H7 (cell line): ENCODE measurements at regions not wholly inside any gene's neighbourhood (a gene's known extent, or its start where the extent isn't known, plus 50 kb on each side); places are given as distances from the start of the nearest gene placed in this dataset.

Source experiments
- DNase-seq: peaks from one replicate; pipeline ENCODE4 v3.0.0; 2012
- H3K27me3 ChIP-seq: 2 replicates; pipeline ENCODE4 v1.6.0; 2011; ENCODE audit warnings: mild to moderate bottlenecking, low read length; ENCODE audit not compliant: control insufficient read depth, insufficient read depth
- H3K36me3 ChIP-seq: replicated peaks from 2 replicates; pipeline ENCODE4 v1.5.1; 2011; ENCODE audit warnings: low read length; ENCODE audit not compliant: control insufficient read depth, insufficient read depth
- H3K4me3 ChIP-seq: 2 replicates; pipeline ENCODE4 v1.5.1; 2011; ENCODE audit warnings: low read depth, mild to moderate bottlenecking, control low read depth, low read length, moderate library complexity; ENCODE audit not compliant: insufficient read depth

DNA sequence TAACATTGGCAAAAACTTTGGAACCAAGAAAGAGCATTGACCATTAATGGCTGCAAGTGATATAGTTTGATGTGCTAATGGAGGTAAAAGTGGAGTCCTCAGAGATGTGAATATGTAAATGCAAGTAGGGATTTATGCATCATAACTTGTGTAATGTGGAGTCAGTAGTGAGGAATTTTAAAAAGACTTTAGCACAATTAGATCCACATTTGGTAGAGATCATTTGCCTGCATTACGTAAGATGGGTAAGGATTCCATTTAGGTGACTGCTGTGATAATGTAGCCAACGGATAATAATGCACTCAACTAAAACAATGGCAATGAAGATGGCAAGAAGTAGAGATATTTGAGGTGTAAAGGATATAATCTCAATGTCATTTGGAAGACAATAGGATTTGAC, 1128.4 kb downstream of the ADGRL3 start:
- no peaks in the 10 kb centered on the region for H3K36me3 ChIP-seq
- H3K27me3 ChIP-seq, result no peaks in the 10 kb centered on the region
- no peak for DNase-seq
- no peak overlapping the region for H3K4me3 ChIP-seq

DNA sequence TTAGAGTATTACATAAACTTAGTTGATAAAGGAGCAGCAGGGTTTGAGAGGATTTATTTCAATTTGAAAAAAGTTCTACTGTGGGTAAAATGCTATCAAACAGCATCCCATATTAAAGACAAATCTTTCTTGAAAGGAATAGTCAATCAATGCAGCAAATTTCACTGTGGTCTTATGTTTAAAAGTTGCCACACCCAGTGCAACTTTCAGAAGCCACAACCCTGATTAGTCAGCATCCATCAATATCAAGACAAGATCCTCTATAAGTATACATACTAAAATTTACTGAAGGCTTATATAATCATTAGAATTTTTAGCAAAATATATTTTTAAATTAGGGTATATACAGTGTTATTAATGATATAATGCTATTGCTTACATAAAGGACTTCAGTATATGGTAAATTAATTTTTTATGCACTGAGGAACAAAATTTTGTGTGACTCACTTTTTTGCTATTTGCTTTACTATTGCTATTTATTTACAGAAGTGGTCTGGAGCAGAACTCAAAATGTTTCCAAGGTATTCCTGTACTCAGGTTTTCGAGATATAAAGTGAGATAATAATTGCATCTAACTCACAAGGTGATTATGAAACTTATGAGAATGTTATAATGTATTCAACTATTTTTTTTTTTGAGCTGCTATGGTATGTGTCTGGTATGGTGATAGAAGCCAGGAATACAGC, 1127.6 kb downstream of the ADGRL3 start:
- H3K36me3 ChIP-seq, result no peaks in the 10 kb centered on the region
- H3K27me3 ChIP-seq, result no peaks in the 10 kb centered on the region
- no peak for DNase-seq
- no peak overlapping the region for H3K4me3 ChIP-seq

DNA sequence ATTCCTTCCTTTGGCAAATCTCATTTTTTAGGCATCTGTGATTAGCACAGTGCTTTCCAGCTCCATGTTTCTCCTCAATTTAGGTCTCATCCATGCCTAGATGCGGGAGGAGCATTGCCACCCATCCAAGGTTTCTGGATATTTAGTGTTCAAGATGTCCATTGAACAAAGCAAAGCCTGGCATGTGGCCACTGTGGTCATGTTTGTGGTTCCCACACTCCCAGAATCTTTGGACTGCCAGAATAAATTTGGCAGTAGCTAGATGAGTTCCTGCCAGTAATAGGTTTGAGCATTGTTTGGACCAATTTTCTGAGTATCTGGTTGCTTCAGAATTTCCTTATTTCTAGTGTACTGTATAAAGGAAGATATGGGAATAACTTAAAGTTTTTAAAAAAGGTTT, 1124.1 kb downstream of the ADGRL3 start:
- no peak overlapping the region for H3K4me3 ChIP-seq
- H3K27me3 ChIP-seq, result no peaks in the 10 kb centered on the region
- no peaks in the 10 kb centered on the region for H3K36me3 ChIP-seq
- DNase-seq, result no peak

DNA sequence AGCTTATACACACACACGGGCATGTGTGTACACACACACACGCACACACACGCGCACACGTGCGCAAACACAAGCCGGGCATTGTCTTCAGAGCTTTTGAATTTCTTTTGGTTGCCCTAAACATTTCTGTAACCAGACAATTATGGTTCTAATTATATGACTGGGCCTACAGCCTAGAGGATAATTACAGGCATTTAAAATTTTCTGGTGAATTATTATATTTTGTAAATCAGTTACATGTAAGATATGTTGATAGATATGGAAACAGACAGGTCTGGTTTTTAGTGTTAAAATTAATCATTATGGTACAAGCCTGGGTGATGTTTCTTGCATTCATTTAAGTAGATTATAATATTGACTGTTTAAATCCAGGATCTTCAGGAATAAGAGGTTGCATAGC, 1120.5 kb downstream of the ADGRL3 start:
- Histone ChIP-seq H3K36me3 (no peaks in the 10 kb centered on the region), H3K27me3 (no peaks in the 10 kb centered on the region), H3K4me3 (no peak overlapping the region)
- DNase-seq, result no peak

- H3K4me3 ChIP-seq, result no peak overlapping the region
- DNase-seq, result no peak
- no peaks in the 10 kb centered on the region for H3K36me3 ChIP-seq
- H3K27me3 ChIP-seq, result no peaks in the 10 kb centered on the region; the same call in 1 of the 2 replicates
Measured at GRCh38 chr4:62302710-62303109, 1102.6 kb downstream of the ADGRL3 start.

DNA sequence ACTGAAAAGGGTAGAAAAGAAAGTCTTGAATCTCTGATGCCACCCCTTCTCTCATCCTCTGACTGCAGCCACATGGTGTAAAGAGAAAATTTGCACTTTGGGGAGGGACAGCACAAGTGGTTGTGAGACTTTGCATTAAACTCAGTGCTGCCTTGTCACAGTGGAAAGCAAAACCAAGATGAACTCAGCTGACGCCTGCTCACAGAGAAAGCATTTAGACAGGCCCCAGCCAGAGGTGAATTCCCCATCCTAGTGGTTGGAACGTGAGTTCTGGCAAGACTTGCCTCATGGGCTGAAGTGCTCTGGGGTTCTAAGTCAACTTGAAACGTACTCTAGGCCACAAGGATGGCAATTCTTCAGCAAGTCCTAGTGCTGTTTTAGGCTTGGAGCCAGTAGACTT, 1101.4 kb downstream of the ADGRL3 start:
- DNase-seq, result no peak
- Histone ChIP-seq H3K4me3 (no peak overlapping the region), H3K36me3 (no peaks in the 10 kb centered on the region), H3K27me3 (no peaks in the 10 kb centered on the region; the same call in 1 of the 2 replicates)

- Histone ChIP-seq H3K4me3 (no peak overlapping the region), H3K36me3 (no peaks in the 10 kb centered on the region), H3K27me3 (no peaks in the 10 kb centered on the region)
- no peak for DNase-seq
Measured at GRCh38 chr4:62293551-62293950, 1093.4 kb downstream of the ADGRL3 start.

DNA sequence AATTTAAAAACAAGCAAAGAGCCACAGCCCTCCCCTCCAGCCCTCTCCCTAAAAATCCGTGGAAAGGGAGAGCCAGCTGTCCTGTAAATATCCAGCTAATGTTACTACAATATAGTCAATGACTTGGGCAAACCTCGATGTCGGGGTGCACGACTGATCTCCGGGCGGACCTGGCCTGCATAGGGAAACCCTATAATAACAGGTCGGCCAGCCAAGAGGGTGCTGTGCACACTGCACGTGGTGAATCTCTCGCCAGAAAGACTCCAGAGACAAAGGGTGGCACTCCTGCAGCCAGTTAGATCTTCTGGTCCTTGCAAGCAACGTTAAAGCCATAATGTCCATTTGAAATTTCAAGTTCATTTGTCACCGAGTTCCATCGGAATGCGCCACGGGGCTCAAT, 1092.8 kb downstream of the ADGRL3 start:
- no peak for DNase-seq
- H3K36me3 ChIP-seq, result no peaks in the 10 kb centered on the region
- no peaks in the 10 kb centered on the region for H3K27me3 ChIP-seq
- no peak overlapping the region for H3K4me3 ChIP-seq

DNA sequence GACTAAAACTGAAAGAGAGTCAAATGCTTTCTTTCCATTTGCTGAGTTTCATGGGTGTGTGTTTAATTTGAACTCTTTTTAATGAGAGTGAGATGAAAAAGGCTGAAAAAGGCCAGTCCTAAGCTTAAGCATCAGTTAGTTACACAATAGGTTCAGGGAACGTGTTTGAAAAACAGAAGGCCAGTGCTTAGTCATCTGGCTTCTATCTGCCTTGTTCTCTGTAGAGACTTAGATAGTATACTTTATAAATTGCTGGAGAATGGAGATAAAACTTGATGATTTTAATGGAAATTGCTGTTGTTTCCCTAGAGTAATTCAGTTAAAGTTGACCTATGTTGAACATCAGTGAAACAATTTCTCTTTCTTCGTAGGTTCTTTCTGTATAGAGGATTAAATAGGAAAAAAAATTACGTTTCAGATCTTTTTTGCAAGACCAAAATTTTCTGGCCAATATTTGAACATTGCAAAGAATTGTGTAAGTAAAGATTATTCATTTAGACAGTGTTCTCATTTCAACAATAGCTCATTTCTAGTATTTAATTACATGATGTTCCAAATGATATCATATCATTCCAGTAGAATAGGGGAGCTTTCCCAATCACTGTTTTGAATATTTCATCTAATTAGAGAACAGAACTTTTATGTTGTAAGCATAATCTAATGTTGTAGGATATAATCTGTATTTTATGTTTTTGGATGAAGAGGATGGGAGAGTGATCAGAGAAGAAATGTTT, 1088.8 kb downstream of the ADGRL3 start:
- H3K36me3 ChIP-seq, result no peaks in the 10 kb centered on the region
- no peaks in the 10 kb centered on the region for H3K27me3 ChIP-seq
- DNase-seq, result no peak
- no peak overlapping the region for H3K4me3 ChIP-seq

- Histone ChIP-seq H3K4me3 (no peak overlapping the region), H3K36me3 (no peaks in the 10 kb centered on the region), H3K27me3 (no peaks in the 10 kb centered on the region)
- no peak for DNase-seq
Measured at GRCh38 chr4:62285026-62285425, 1084.9 kb downstream of the ADGRL3 start.

DNA sequence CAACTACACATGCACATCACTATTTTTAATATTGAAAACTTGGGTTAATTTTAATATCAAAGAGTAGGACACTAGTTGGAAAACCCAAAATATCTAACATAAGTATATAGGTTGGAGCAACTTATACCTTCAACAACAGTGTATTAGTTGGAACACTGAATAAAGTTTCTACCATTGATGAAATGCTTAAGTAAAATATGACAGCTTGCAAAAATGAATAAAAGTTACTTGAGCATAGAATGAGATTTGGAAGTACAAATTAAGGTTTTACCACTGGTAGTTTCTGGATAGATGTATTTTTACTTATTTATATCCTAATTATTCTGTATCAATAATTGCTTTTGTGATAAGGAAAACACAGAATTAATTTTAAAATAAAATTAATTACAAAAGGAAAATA, 1079.6 kb downstream of the ADGRL3 start:
- no peak overlapping the region for H3K4me3 ChIP-seq
- H3K36me3 ChIP-seq, result no peaks in the 10 kb centered on the region
- H3K27me3 ChIP-seq, result no peaks in the 10 kb centered on the region
- no peak for DNase-seq

- Histone ChIP-seq H3K36me3 (no peaks in the 10 kb centered on the region), H3K4me3 (no peak overlapping the region), H3K27me3 (no peaks in the 10 kb centered on the region)
- no peak for DNase-seq
Measured at GRCh38 chr4:62275470-62275869, 1075.3 kb downstream of the ADGRL3 start.

GRCh38 chr4:62274782-62275181, 1074.7 kb downstream of the ADGRL3 start:
- no peak for DNase-seq
- H3K27me3 ChIP-seq, result no peaks in the 10 kb centered on the region
- no peak overlapping the region for H3K4me3 ChIP-seq
- no peaks in the 10 kb centered on the region for H3K36me3 ChIP-seq

- H3K4me3 ChIP-seq, result no peak overlapping the region
- H3K36me3 ChIP-seq, result no peaks in the 10 kb centered on the region
- H3K27me3 ChIP-seq, result no peaks in the 10 kb centered on the region
- no peak for DNase-seq
Measured at GRCh38 chr4:62271107-62271506, 1071.0 kb downstream of the ADGRL3 start.

DNA sequence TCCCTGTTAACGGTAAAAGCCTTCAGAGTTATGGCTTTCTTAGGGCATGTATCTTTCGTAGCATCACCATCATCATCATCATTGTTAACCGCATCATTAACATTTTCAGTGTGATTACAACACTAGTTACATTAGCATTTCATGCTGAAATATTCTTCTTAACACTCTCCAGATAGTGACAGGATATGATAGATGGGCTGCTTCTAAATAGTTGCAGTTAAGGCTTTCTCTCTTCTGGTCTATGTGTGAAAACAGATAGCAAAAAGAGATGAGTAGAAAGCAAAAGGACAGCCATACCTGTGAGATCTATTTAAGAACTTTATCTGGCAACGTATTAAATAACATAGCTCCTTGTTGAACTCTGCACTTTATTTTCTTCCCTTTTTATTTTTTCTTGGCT, 1069.8 kb downstream of the ADGRL3 start:
- Histone ChIP-seq H3K36me3 (no peaks in the 10 kb centered on the region), H3K4me3 (no peak overlapping the region), H3K27me3 (no peaks in the 10 kb centered on the region)
- no peak for DNase-seq
